Smooth muscle cell (in vitro differentiated cells): ENCODE measurements at regions not wholly inside any gene's neighbourhood (a gene's known extent, or its start where the extent isn't known, plus 50 kb on each side); places are given as distances from the start of the nearest gene placed in this dataset.

ENCODE experiments used
- DNase-seq: peaks from one replicate; lab custom pipeline; 2025; ENCODE audit not compliant: unreplicated experiment; lab: John Stamatoyannopoulos, UW
- H2AFZ ChIP-seq: fragments of 200-600 bp; sonication (generic); 2 replicates; pipeline ENCODE4 v1.6.0; 2016; ENCODE audit warnings: antibody characterized with exemption, low read depth, mild to moderate bottlenecking
- H3F3A ChIP-seq: fragments of 200-600 bp; sonication (generic); 2 replicates; pipeline ENCODE4 v1.6.0; 2017; ENCODE audit warnings: antibody characterized with exemption, low read depth
- H3K27ac ChIP-seq: fragments of 200-600 bp; sonication (generic); 2 replicates; pipeline ENCODE4 v1.5.1; 2016; ENCODE audit warnings: low read depth, mild to moderate bottlenecking
- H3K27me3 ChIP-seq: fragments of 200-600 bp; sonication (generic); 2 replicates; pipeline ENCODE4 v1.6.1; 2016; ENCODE audit warnings: low read depth, mild to moderate bottlenecking
- H3K36me3 ChIP-seq: fragments of 200-600 bp; sonication (generic); 2 replicates; pipeline ENCODE4 v1.5.1; 2016; ENCODE audit warnings: low read depth
- H3K4me1 ChIP-seq: fragments of 200-600 bp; sonication (generic); 2 replicates; pipeline ENCODE4 v1.5.1; 2016; ENCODE audit warnings: low read depth
- H3K4me2 ChIP-seq: fragments of 200-600 bp; sonication (generic); 2 replicates; pipeline ENCODE4 v1.6.0; 2016; ENCODE audit warnings: mild to moderate bottlenecking
- H3K4me3 ChIP-seq: fragments of 200-600 bp; sonication (generic); 2 replicates; pipeline ENCODE4 v1.5.1; 2016; ENCODE audit warnings: mild to moderate bottlenecking
- H3K79me2 ChIP-seq: fragments of 200-600 bp; sonication (generic); 2 replicates; pipeline ENCODE4 v1.6.0; 2016; ENCODE audit warnings: low read depth, mild to moderate bottlenecking
- H3K9ac ChIP-seq: fragments of 200-600 bp; sonication (generic); 2 replicates; pipeline ENCODE4 v1.6.0; 2016; ENCODE audit warnings: low read depth
- H3K9me3 ChIP-seq: fragments of 200-600 bp; sonication (generic); replicated peaks from 2 replicates; pipeline ENCODE4 v1.5.1; 2016; ENCODE audit warnings: low read depth
- H4K20me1 ChIP-seq: fragments of 200-600 bp; sonication (generic); 2 replicates; pipeline ENCODE4 v1.6.0; 2016; ENCODE audit warnings: low read depth
- WGBS: methylation state at CpG from one replicate; pipeline ENCODE4 v1.1.7; 2016; ENCODE audit warnings: low lambda C conversion rate; 5-methylcytosine and 5-hydroxymethylcytosine counted together
- TF ChIP-seq, protein P1 (sequence below): fragments of 200-600 bp; sonication (generic); IDR thresholded peaks from 2 replicates; pipeline ENCODE4 v1.5.1; 2017; ENCODE audit warnings: borderline replicate concordance, mild to moderate bottlenecking, antibody characterized with exemption; ENCODE audit not compliant: insufficient read depth, poor library complexity, severe bottlenecking

GRCh38 chr12:4074129-4074528 lies 199.4 kb upstream of the CCND2 start:
- Histone ChIP-seq H3K4me2 (no peak overlapping the region), H3K79me2 (no peaks in the 10 kb centered on the region)

DNA sequence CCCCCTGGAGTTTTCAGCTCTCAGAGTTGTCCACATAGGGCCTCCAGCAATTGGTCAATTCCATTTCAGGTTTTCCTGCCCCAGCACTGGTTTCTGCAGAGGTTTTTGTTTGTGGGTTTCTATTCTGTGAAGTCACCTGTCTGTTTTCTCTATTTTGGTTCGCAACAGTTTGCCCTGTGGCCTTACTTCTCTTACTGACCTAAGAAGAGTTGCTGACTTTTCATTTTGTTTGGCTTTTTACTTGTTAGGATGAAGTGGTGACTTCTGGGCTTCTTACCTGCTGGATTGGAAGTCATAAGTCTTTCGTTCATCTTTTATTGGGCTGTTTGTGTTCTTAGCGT lies 196.4 kb upstream of the PARP11 start:
- Histone ChIP-seq H3K36me3 (no peaks in the 10 kb centered on the region), H3K27me3 (no peaks in the 10 kb centered on the region), H3K79me2 (no peaks in the 10 kb centered on the region), H3K4me3 (no peak overlapping the region), H3K9me3 (no peaks in the 10 kb centered on the region), H2AFZ (peak overlapping the region; percentile 30), H4K20me1 (no peaks in the 10 kb centered on the region), H3K27ac (peak overlapping the region; percentile 62), H3K9ac (no peak overlapping the region), H3F3A (peaks cover 13% of the 10 kb centered on the region), H3K4me2 (peak overlapping the region; percentile 5), H3K4me1 (peaks cover 4% of the 10 kb centered on the region)
- TF ChIP-seq, protein P1, sequence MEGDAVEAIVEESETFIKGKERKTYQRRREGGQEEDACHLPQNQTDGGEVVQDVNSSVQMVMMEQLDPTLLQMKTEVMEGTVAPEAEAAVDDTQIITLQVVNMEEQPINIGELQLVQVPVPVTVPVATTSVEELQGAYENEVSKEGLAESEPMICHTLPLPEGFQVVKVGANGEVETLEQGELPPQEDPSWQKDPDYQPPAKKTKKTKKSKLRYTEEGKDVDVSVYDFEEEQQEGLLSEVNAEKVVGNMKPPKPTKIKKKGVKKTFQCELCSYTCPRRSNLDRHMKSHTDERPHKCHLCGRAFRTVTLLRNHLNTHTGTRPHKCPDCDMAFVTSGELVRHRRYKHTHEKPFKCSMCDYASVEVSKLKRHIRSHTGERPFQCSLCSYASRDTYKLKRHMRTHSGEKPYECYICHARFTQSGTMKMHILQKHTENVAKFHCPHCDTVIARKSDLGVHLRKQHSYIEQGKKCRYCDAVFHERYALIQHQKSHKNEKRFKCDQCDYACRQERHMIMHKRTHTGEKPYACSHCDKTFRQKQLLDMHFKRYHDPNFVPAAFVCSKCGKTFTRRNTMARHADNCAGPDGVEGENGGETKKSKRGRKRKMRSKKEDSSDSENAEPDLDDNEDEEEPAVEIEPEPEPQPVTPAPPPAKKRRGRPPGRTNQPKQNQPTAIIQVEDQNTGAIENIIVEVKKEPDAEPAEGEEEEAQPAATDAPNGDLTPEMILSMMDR = no peak
- WGBS = 94% methylated on average over 3 of the region's 3 CpGs
- no peak for DNase-seq

More at GRCh38 chr12:4074129-4074528, 199.4 kb upstream of the CCND2 start:
- Histone ChIP-seq H3K27me3 (no peaks in the 10 kb centered on the region), H2AFZ (no peak overlapping the region), H3K4me3 (no peak overlapping the region), H3K9me3 (no peaks in the 10 kb centered on the region), H3K36me3 (no peaks in the 10 kb centered on the region), H3K4me1 (no peaks in the 10 kb centered on the region), H3K9ac (no peak overlapping the region), H3K27ac (no peak overlapping the region), H3F3A (peaks cover 11% of the 10 kb centered on the region), H4K20me1 (no peaks in the 10 kb centered on the region)
- TF ChIP-seq, protein P1 = no peak
- no peak for DNase-seq
- WGBS = 89% methylated on average over 4 of the region's 4 CpGs

GRCh38 chr12:4068981-4069669 lies 195.9 kb upstream of the PARP11 start:
- DNase-seq = no peak
- peak overlapping the region; percentile 62 for H3K27ac ChIP-seq
- H3K9ac ChIP-seq = no peak overlapping the region
- no peaks in the 10 kb centered on the region for H4K20me1 ChIP-seq
- no peaks in the 10 kb centered on the region for H3K36me3 ChIP-seq
- H3K4me2 ChIP-seq = peak overlapping the region; percentile 5
- TF ChIP-seq, protein P1 = no peak
- H3K4me1 ChIP-seq = peaks cover 4% of the 10 kb centered on the region
- H3K4me3 ChIP-seq = no peak overlapping the region
- H3K27me3 ChIP-seq = no peaks in the 10 kb centered on the region
- peaks cover 13% of the 10 kb centered on the region for H3F3A ChIP-seq
- 9% methylated on average over 2 of the region's 2 CpGs for WGBS
- no peaks in the 10 kb centered on the region for H3K9me3 ChIP-seq
- H2AFZ ChIP-seq = peak overlapping the region; percentile 30
- no peaks in the 10 kb centered on the region for H3K79me2 ChIP-seq

DNA sequence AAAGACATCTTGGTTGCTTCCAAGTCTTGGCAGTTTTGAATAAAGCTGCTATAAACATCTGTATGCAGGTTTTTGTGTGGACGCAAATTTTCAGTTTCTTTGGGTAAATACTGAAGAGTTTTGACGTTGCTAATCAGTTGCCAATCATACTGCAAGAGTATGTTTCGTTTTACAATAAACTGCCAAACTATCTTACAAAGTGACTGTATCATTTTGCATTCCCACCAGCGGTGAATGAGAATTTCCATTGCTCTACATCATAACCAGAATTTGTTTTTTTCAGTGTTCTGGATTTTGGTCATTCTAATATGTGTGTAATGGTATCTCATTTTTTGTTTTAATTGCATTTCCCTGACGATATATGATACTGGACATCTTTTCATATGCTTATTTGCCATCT lies 190.8 kb upstream of the PARP11 start:
- Histone ChIP-seq H3F3A (peaks cover 3% of the 10 kb centered on the region), H2AFZ (no peak overlapping the region), H3K79me2 (no peaks in the 10 kb centered on the region), H3K36me3 (no peaks in the 10 kb centered on the region), H3K27ac (no peak overlapping the region), H3K4me1 (peaks cover 4% of the 10 kb centered on the region), H3K4me2 (no peak overlapping the region), H3K27me3 (no peaks in the 10 kb centered on the region), H3K9ac (no peak overlapping the region), H4K20me1 (no peaks in the 10 kb centered on the region), H3K4me3 (no peak overlapping the region), H3K9me3 (no peaks in the 10 kb centered on the region)
- 88% methylated on average over 5 of the region's 5 CpGs for WGBS
- no peak for DNase-seq
- TF ChIP-seq, protein P1 = no peak
